SU-DHL-6 (cell line): ENCODE measurements at regions not wholly inside any gene's neighbourhood (a gene's known extent, or its start where the extent isn't known, plus 50 kb on each side); places are given as distances from the start of the nearest gene placed in this dataset.

Experiments
- H2AFZ ChIP-seq: fragments of 200-600 bp; sonication (generic); 2 replicates; pipeline ENCODE4 v1.6.1; 2014; ENCODE audit warnings: low read depth, mild to moderate bottlenecking, moderate library complexity, mixed read lengths, antibody characterized with exemption, low read length; ENCODE audit not compliant: severe bottlenecking
- H3F3A ChIP-seq: fragments of 200-600 bp; shearing (Covaris generic); 2 replicates; pipeline ENCODE4 v1.6.0; 2016; ENCODE audit warnings: antibody characterized with exemption, mild to moderate bottlenecking; ENCODE audit not compliant: insufficient read depth
- H3K27ac ChIP-seq: fragments of 200-600 bp; sonication (generic); 2 replicates; pipeline ENCODE4 v1.5.1; 2016; ENCODE audit warnings: low read depth, mild to moderate bottlenecking, low read length, moderate library complexity, mixed read lengths
- H3K27me3 ChIP-seq: fragments of 200-600 bp; sonication (generic), shearing (Covaris generic); 2 replicates; pipeline ENCODE4 v1.6.0; 2014; ENCODE audit warnings: mild to moderate bottlenecking, low read length
- H3K36me3 ChIP-seq: fragments of 200-600 bp; sonication (generic); 2 replicates; pipeline ENCODE4 v1.6.1; 2014; ENCODE audit warnings: mild to moderate bottlenecking, low read length, mixed read lengths
- H3K4me2 ChIP-seq: fragments of 300-600, 200-600 bp; shearing (Covaris generic), sonication (generic); 2 replicates; pipeline ENCODE4 v1.6.0; 2014; ENCODE audit warnings: low read length, low read depth, mild to moderate bottlenecking; ENCODE audit not compliant: poor library complexity, severe bottlenecking
- H3K4me3 ChIP-seq: fragments of 200-600 bp; sonication (generic); 2 replicates; pipeline ENCODE4 v1.5.1; 2014; ENCODE audit warnings: antibody characterized with exemption, low read length, mild to moderate bottlenecking, mixed read lengths; ENCODE audit not compliant: insufficient read depth, poor library complexity, severe bottlenecking
- H3K79me2 ChIP-seq: fragments of 200-600 bp; sonication (generic); 2 replicates; pipeline ENCODE4 v1.6.1; 2014; ENCODE audit warnings: mild to moderate bottlenecking, low read length, moderate library complexity; ENCODE audit not compliant: insufficient read depth
- H3K9ac ChIP-seq: fragments of 200-600 bp; sonication (generic); 2 replicates; pipeline ENCODE4 v1.7.0; 2014; ENCODE audit warnings: mild to moderate bottlenecking, low read length
- H3K9me2 ChIP-seq: fragments of 200-600 bp; sonication (generic); replicated peaks from 2 replicates; pipeline ENCODE4 v1.6.1; 2014; ENCODE audit warnings: low read length; ENCODE audit not compliant: insufficient read depth
- H3K9me3 ChIP-seq: fragments of 200-600 bp; sonication (generic); 2 replicates; pipeline ENCODE4 v1.6.1; 2014; ENCODE audit warnings: low read length, mixed read lengths; ENCODE audit not compliant: insufficient read depth
- H4K20me1 ChIP-seq: fragments of 200-600 bp; sonication (generic); 2 replicates; pipeline ENCODE4 v1.6.1; 2014; ENCODE audit warnings: low read depth, mild to moderate bottlenecking, antibody characterized with exemption, low read length, moderate library complexity, mixed read lengths
- CTCF ChIP-seq: fragments of 200-600 bp; sonication (generic); IDR thresholded peaks from one replicate; pipeline ENCODE4 v1.5.1; 2017; ENCODE audit warnings: antibody characterized with exemption, mild to moderate bottlenecking, low read length, moderate library complexity; ENCODE audit not compliant: insufficient read depth, poor library complexity, severe bottlenecking
- EZH2phosphoT487 ChIP-seq: fragments of 200-600 bp; sonication (generic), shearing (Covaris generic); conservative IDR thresholded peaks from 2 replicates; pipeline ENCODE4 v1.6.1; 2018; ENCODE audit warnings: mild to moderate bottlenecking, antibody characterized with exemption, low read length, moderate library complexity, mixed read lengths

GRCh38 chr10:14403881-14404623 lies 73.3 kb upstream of the FRMD4A start:
- no peaks in the 10 kb centered on the region for H3K9me3 ChIP-seq
- no peak overlapping the region for H3K9ac ChIP-seq
- no peak overlapping the region for H3K4me2 ChIP-seq
- no peaks in the 10 kb centered on the region for H3K36me3 ChIP-seq
- no peaks in the 10 kb centered on the region for H3K9me2 ChIP-seq
- no peaks in the 10 kb centered on the region for H3K79me2 ChIP-seq
- H4K20me1 ChIP-seq = no peaks in the 10 kb centered on the region
- no peaks in the 10 kb centered on the region for H3F3A ChIP-seq
- no peak overlapping the region for H2AFZ ChIP-seq
- no peak for TF ChIP-seq CTCF
- TF ChIP-seq EZH2phosphoT487 = no peak
- H3K27me3 ChIP-seq = no peaks in the 10 kb centered on the region
- no peak overlapping the region for H3K4me3 ChIP-seq
- no peak overlapping the region for H3K27ac ChIP-seq

GRCh38 chr10:14403359-14403758 lies 72.6 kb upstream of the FRMD4A start:
- TF ChIP-seq EZH2phosphoT487 (no peak), CTCF (no peak)
- no peaks in the 10 kb centered on the region for H3K9me2 ChIP-seq
- no peaks in the 10 kb centered on the region for H3K36me3 ChIP-seq
- H3F3A ChIP-seq = no peaks in the 10 kb centered on the region
- H2AFZ ChIP-seq = no peak overlapping the region
- no peak overlapping the region for H3K4me3 ChIP-seq
- no peaks in the 10 kb centered on the region for H3K9me3 ChIP-seq
- no peaks in the 10 kb centered on the region for H4K20me1 ChIP-seq
- H3K27me3 ChIP-seq = no peaks in the 10 kb centered on the region
- no peak overlapping the region for H3K27ac ChIP-seq
- H3K4me2 ChIP-seq = no peak overlapping the region
- H3K79me2 ChIP-seq = no peaks in the 10 kb centered on the region
- H3K9ac ChIP-seq = no peak overlapping the region

- no peaks in the 10 kb centered on the region for H3K9me2 ChIP-seq
- no peaks in the 10 kb centered on the region; the same call in 1 of the 2 replicates for H3K27me3 ChIP-seq
- no peaks in the 10 kb centered on the region for H3K79me2 ChIP-seq
- H3F3A ChIP-seq = no peaks in the 10 kb centered on the region
- no peak overlapping the region for H2AFZ ChIP-seq
- H3K27ac ChIP-seq = no peak overlapping the region
- no peak overlapping the region for H3K9ac ChIP-seq
- TF ChIP-seq CTCF (no peak), EZH2phosphoT487 (no peak)
- H4K20me1 ChIP-seq = no peaks in the 10 kb centered on the region
- H3K36me3 ChIP-seq = no peaks in the 10 kb centered on the region
- no peak overlapping the region for H3K4me2 ChIP-seq
- no peaks in the 10 kb centered on the region for H3K9me3 ChIP-seq
- H3K4me3 ChIP-seq = no peak overlapping the region
Observed at GRCh38 chr10:14399641-14400040, 68.9 kb upstream of the FRMD4A start.
